Ascending aorta (tissue), 2 donors: ENCODE measurements at regions not wholly inside any gene's neighbourhood (a gene's known extent, or its start where the extent isn't known, plus 50 kb on each side); places are given as distances from the start of the nearest gene placed in this dataset.
"Not testable (repeated sequence)": the region's sequence is repeated elsewhere in the genome, so short reads cannot be mapped to it uniquely, and the experiment has no call there.

Experiments used
- DNase-seq, 2 donors: peaks; one replicate each; pipeline ENCODE4 v3.0.0-alpha.2; 2019; ENCODE audit warnings: low spot score in 2 of 2
- H3K27ac ChIP-seq, 2 donors: fragments of 200-600 bp; sonication (generic); one replicate each; pipeline ENCODE4 v1.5.1; 2016 to 2017; ENCODE audit warnings: mild to moderate bottlenecking in 1 of 2
- H3K27me3 ChIP-seq: fragments of 200-600 bp; sonication (generic); one replicate; pipeline ENCODE4 v1.5.1; 2017
- H3K36me3 ChIP-seq, 2 donors: fragments of 200-600 bp; sonication (generic); one replicate each; pipeline ENCODE4 v1.5.1; 2016
- H3K4me1 ChIP-seq, 2 donors: fragments of 200-600 bp; sonication (generic); one replicate each; pipeline ENCODE4 v1.5.1; 2016 to 2017; ENCODE audit warnings: mild to moderate bottlenecking in 1 of 2
- H3K4me3 ChIP-seq, 2 donors: fragments of 200-600 bp; sonication (generic); one replicate each; pipeline ENCODE4 v1.5.1; 2016 to 2017; ENCODE audit warnings: mild to moderate bottlenecking in 1 of 2
- H3K9me3 ChIP-seq, 2 donors: fragments of 200-600 bp; sonication (generic); one replicate each; pipeline ENCODE4 v1.5.1; 2016
- CTCF ChIP-seq, 3 experiments: fragments of 200-600 bp in 2 of 3; fragments of 450-650 bp in 1 of 3; sonication (generic) in 2 of 3; IDR thresholded peaks; one replicate each; pipeline ENCODE4 v1.5.1; 2016 to 2019; ENCODE audit warnings: antibody characterized with exemption in 3 of 3, mild to moderate bottlenecking in 1 of 3, moderate library complexity in 1 of 3
- intact Hi-C: fragments of 100-400 bp; cut with DNase I; formaldehyde crosslinking; loops from one replicate; pipeline ENCODE4 v1.15.1; 2023

GRCh38 chr11:93054279-93054678 lies 84.8 kb downstream of the MTNR1B start:
- Histone ChIP-seq H3K4me1 (no peaks in the 10 kb centered on the region), H3K9me3 (no peaks in the 10 kb centered on the region), H3K27ac (no peak overlapping the region), H3K4me3 (no peak overlapping the region), H3K36me3 (no peaks in the 10 kb centered on the region), H3K27me3 (no peaks in the 10 kb centered on the region)
- DNase-seq = no peak
- intact Hi-C loops = no loop called here
- TF ChIP-seq CTCF (IDR thresholded peaks at IDR 0.05) = no peak

GRCh38 chr11:93054881-93055280 lies 85.4 kb downstream of the MTNR1B start:
- no peak for TF ChIP-seq CTCF (IDR thresholded peaks at IDR 0.05)
- Histone ChIP-seq H3K36me3 (no peaks in the 10 kb centered on the region), H3K4me3 (no peak overlapping the region), H3K4me1 (no peaks in the 10 kb centered on the region), H3K27ac (no peak overlapping the region), H3K9me3 (no peaks in the 10 kb centered on the region), H3K27me3 (no peaks in the 10 kb centered on the region)
- no peak for DNase-seq
- intact Hi-C loops = no loop called here

GRCh38 chr11:93059117-93059957 lies 89.9 kb downstream of the MTNR1B start:
- H3K36me3 ChIP-seq = no peaks in the 10 kb centered on the region
- intact Hi-C loops = no loop called here
- H3K4me3 ChIP-seq = no peak overlapping the region
- no peaks in the 10 kb centered on the region for H3K4me1 ChIP-seq
- no peak for TF ChIP-seq CTCF (IDR thresholded peaks at IDR 0.05)
- no peaks in the 10 kb centered on the region for H3K9me3 ChIP-seq
- H3K27me3 ChIP-seq = no peaks in the 10 kb centered on the region
- H3K27ac ChIP-seq = no peak overlapping the region
- DNase-seq = no peak

- DNase-seq = no peak
- Histone ChIP-seq H3K36me3 (no peaks in the 10 kb centered on the region), H3K4me1 (no peaks in the 10 kb centered on the region), H3K27me3 (no peaks in the 10 kb centered on the region), H3K27ac (no peak overlapping the region), H3K4me3 (no peak overlapping the region), H3K9me3 (no peaks in the 10 kb centered on the region)
- no peak for TF ChIP-seq CTCF (IDR thresholded peaks at IDR 0.05)
- intact Hi-C loops = no loop called here
Measured at GRCh38 chr11:93063086-93063485, 93.6 kb downstream of the MTNR1B start.

- H3K4me3 ChIP-seq, DNase-seq, H3K27me3 ChIP-seq, H3K27ac ChIP-seq, H3K9me3 ChIP-seq, H3K4me1 ChIP-seq, H3K36me3 ChIP-seq, intact Hi-C loops: not testable (repeated sequence)
Measured at GRCh38 chr11:93065074-93065674, 95.7 kb downstream of the MTNR1B start.

GRCh38 chr11:93067881-93068390 lies 98.5 kb downstream of the MTNR1B start:
- no peak for DNase-seq
- intact Hi-C loops = no loop called here
- Histone ChIP-seq H3K27me3 (no peaks in the 10 kb centered on the region), H3K36me3 (no peaks in the 10 kb centered on the region), H3K27ac (no peak overlapping the region), H3K4me1 (no peaks in the 10 kb centered on the region), H3K4me3 (no peak overlapping the region), H3K9me3 (no peaks in the 10 kb centered on the region)
- TF ChIP-seq CTCF (IDR thresholded peaks at IDR 0.05) = no peak
